DMS153 treated with DMSO at 0.1 percent for 48 hours (cell line): ENCODE measurements at regions not wholly inside any gene's neighbourhood (a gene's known extent, or its start where the extent isn't known, plus 50 kb on each side); places are given as distances from the start of the nearest gene placed in this dataset.
"Not testable (repeated sequence)": the region's sequence is repeated elsewhere in the genome, so short reads cannot be mapped to it uniquely, and the experiment has no call there.

Experiments used
- DNase-seq: peaks from one replicate; lab custom pipeline; 2025; ENCODE audit not compliant: unreplicated experiment; lab: John Stamatoyannopoulos, UW

GRCh38 chr13:89518289-89519077 is 1829.0 kb upstream of the MIR17HG start:
- no peak for DNase-seq

- DNase-seq = no peak
Observed at GRCh38 chr13:89520468-89520867, 1827.0 kb upstream of the MIR17HG start.

GRCh38 chr13:89521672-89522071 is 1825.8 kb upstream of the MIR17HG start:
- DNase-seq = not testable (repeated sequence)

GRCh38 chr13:89541091-89542030 is 1806.1 kb upstream of the MIR17HG start:
- no peak for DNase-seq

- no peak for DNase-seq
Observed at GRCh38 chr13:89550938-89551337, 1796.5 kb upstream of the MIR17HG start.

GRCh38 chr13:89554801-89555200 is 1792.7 kb upstream of the MIR17HG start:
- DNase-seq = peak; percentile 63

- DNase-seq = no peak
Observed at GRCh38 chr13:89565476-89566100, 1781.9 kb upstream of the MIR17HG start.

- no peak for DNase-seq
Observed at GRCh38 chr13:89567025-89567424, 1780.5 kb upstream of the MIR17HG start.

- no peak for DNase-seq
Observed at GRCh38 chr13:89568276-89568675, 1779.2 kb upstream of the MIR17HG start.

GRCh38 chr13:89568746-89569145 is 1778.7 kb upstream of the MIR17HG start:
- no peak for DNase-seq

GRCh38 chr13:89571676-89572075 is 1775.8 kb upstream of the MIR17HG start:
- DNase-seq = no peak

GRCh38 chr13:89574077-89574476 is 1773.4 kb upstream of the MIR17HG start:
- no peak for DNase-seq

- no peak for DNase-seq
Observed at GRCh38 chr13:89577301-89577700, 1770.2 kb upstream of the MIR17HG start.

GRCh38 chr13:89584058-89584620 is 1763.3 kb upstream of the MIR17HG start:
- DNase-seq = no peak

GRCh38 chr13:89602655-89603054 is 1744.8 kb upstream of the MIR17HG start:
- no peak for DNase-seq

GRCh38 chr13:89603187-89603586 is 1744.3 kb upstream of the MIR17HG start:
- DNase-seq = no peak

GRCh38 chr13:89609318-89609717 is 1738.2 kb upstream of the MIR17HG start:
- DNase-seq = no peak

- no peak for DNase-seq
Observed at GRCh38 chr13:89610331-89610730, 1737.2 kb upstream of the MIR17HG start.

GRCh38 chr13:89610881-89611280 is 1736.6 kb upstream of the MIR17HG start:
- no peak for DNase-seq

- DNase-seq = no peak
Observed at GRCh38 chr13:89627996-89628395, 1719.5 kb upstream of the MIR17HG start.

- no peak for DNase-seq
Observed at GRCh38 chr13:89628567-89628966, 1718.9 kb upstream of the MIR17HG start.
